A673 (cell line): ENCODE measurements at regions not wholly inside any gene's neighbourhood (a gene's known extent, or its start where the extent isn't known, plus 50 kb on each side); places are given as distances from the start of the nearest gene placed in this dataset.

Experiments
- BruUV-seq: library from RNA; stranded (reverse); fragments of 400-500 nt; replicated peaks from 2 replicates; lab custom pipeline; 2021; lab: Mats Ljungman, UMichigan
- CTCF ChIA-PET: fragments of 300-600 bp; sonication (Branson Sonifier 250); formaldehyde crosslinking; loops from one replicate; lab custom pipeline; 2022; ENCODE audit warnings: antibody characterized with exemption; lab: Charles Lee
- POLR2A ChIA-PET: fragments of 300-600 bp; sonication (Branson Sonifier 250); formaldehyde crosslinking; loops from one replicate; lab custom pipeline; 2022; ENCODE audit warnings: antibody characterized with exemption; ENCODE audit not compliant: low non-redundant PET; lab: Charles Lee
- DNase-seq: peaks from one replicate; pipeline ENCODE4 v3.0.0-alpha.2; 2015; ENCODE audit warnings: low spot score
- H3K27ac ChIP-seq: fragments of 200-600 bp; sonication (generic); 2 replicates; pipeline ENCODE4 v1.5.1; 2016; ENCODE audit warnings: mixed run types, low read depth, mild to moderate bottlenecking, mixed read lengths, antibody characterized with exemption, low read length; ENCODE audit not compliant: poor library complexity, severe bottlenecking
- H3K27me3 ChIP-seq: fragments of 200-600 bp; sonication (generic); replicated peaks from 2 replicates; pipeline ENCODE4 v1.6.1; 2017; ENCODE audit warnings: mixed run types, low read depth, mild to moderate bottlenecking, mixed read lengths, antibody characterized with exemption, low read length; ENCODE audit not compliant: insufficient read depth, poor library complexity
- H3K36me3 ChIP-seq: fragments of 200-600 bp; sonication (generic); 2 replicates; pipeline ENCODE4 v1.6.1; 2016; ENCODE audit warnings: mixed run types, mild to moderate bottlenecking, mixed read lengths, antibody characterized with exemption, low read length; ENCODE audit not compliant: insufficient read depth, poor library complexity, severe bottlenecking
- H3K4me1 ChIP-seq: fragments of 200-600 bp; sonication (generic); 2 replicates; pipeline ENCODE4 v1.6.1; 2017; ENCODE audit warnings: mixed run types, mild to moderate bottlenecking, mixed read lengths, antibody characterized with exemption, low read length; ENCODE audit not compliant: insufficient read depth, poor library complexity, severe bottlenecking
- H3K4me3 ChIP-seq: fragments of 200-600 bp; sonication (generic); 2 replicates; pipeline ENCODE4 v1.5.1; 2016; ENCODE audit warnings: low read depth, mixed run types, mild to moderate bottlenecking, mixed read lengths, low read length; ENCODE audit not compliant: poor library complexity, severe bottlenecking
- H3K9me3 ChIP-seq: fragments of 200-600 bp; sonication (generic); 2 replicates; pipeline ENCODE4 v1.6.1; 2016; ENCODE audit warnings: mixed run types, low read depth, mild to moderate bottlenecking, mixed read lengths, antibody characterized with exemption, low read length; ENCODE audit not compliant: poor library complexity, severe bottlenecking
- EZH2 ChIP-seq: fragments of 200-600 bp; sonication (generic); IDR thresholded peaks from 2 replicates; pipeline ENCODE4 v1.6.1; 2017; ENCODE audit warnings: borderline replicate concordance, low read depth, mild to moderate bottlenecking, mixed read lengths, antibody characterized with exemption, low read length; ENCODE audit not compliant: poor library complexity, severe bottlenecking
- intact Hi-C: fragments of 100-400 bp; cut with micrococcal nuclease; formaldehyde crosslinking; loops from one replicate; pipeline ENCODE4 v1.10.0; 2022; ENCODE audit not compliant: unreplicated experiment
- TF ChIP-seq, protein P1 (sequence below): fragments of 300-800, 200-600 bp; sonication (generic); conservative IDR thresholded peaks from 2 replicates; pipeline ENCODE4 v1.5.1; 2017; ENCODE audit warnings: low read depth, mild to moderate bottlenecking, antibody characterized with exemption, low read length, moderate library complexity, mixed read lengths

GRCh38 chr12:18946106-18946505 is 183.4 kb upstream of the PLEKHA5 start:
- BruUV-seq: no TSS peak
- H3K27ac ChIP-seq: no peak overlapping the region
- H3K4me3 ChIP-seq: no peak overlapping the region
- TF ChIP-seq, protein P1, sequence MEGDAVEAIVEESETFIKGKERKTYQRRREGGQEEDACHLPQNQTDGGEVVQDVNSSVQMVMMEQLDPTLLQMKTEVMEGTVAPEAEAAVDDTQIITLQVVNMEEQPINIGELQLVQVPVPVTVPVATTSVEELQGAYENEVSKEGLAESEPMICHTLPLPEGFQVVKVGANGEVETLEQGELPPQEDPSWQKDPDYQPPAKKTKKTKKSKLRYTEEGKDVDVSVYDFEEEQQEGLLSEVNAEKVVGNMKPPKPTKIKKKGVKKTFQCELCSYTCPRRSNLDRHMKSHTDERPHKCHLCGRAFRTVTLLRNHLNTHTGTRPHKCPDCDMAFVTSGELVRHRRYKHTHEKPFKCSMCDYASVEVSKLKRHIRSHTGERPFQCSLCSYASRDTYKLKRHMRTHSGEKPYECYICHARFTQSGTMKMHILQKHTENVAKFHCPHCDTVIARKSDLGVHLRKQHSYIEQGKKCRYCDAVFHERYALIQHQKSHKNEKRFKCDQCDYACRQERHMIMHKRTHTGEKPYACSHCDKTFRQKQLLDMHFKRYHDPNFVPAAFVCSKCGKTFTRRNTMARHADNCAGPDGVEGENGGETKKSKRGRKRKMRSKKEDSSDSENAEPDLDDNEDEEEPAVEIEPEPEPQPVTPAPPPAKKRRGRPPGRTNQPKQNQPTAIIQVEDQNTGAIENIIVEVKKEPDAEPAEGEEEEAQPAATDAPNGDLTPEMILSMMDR: no peak
- TF ChIP-seq EZH2: no peak
- intact Hi-C loops: no loop called here
- no peaks in the 10 kb centered on the region for H3K9me3 ChIP-seq
- ChIA-PET POLR2A (no interaction called here), CTCF (no interaction called here)
- no peaks in the 10 kb centered on the region for H3K36me3 ChIP-seq
- no peaks in the 10 kb centered on the region for H3K4me1 ChIP-seq
- no peak for DNase-seq
- H3K27me3 ChIP-seq: no peaks in the 10 kb centered on the region

- BruUV-seq: no TSS peak
- Histone ChIP-seq H3K4me1 (peaks cover 6% of the 10 kb centered on the region), H3K36me3 (no peaks in the 10 kb centered on the region), H3K9me3 (no peaks in the 10 kb centered on the region), H3K27ac (no peak overlapping the region), H3K4me3 (no peak overlapping the region), H3K27me3 (no peaks in the 10 kb centered on the region)
- ChIA-PET CTCF (no interaction called here), POLR2A (interaction anchor here (0.6 kb wide), 1 partner anchor 14 kb away, joined by 4 read pairs; no protein-coding TSS in a partner anchor)
- intact Hi-C loops: loop anchor here (10.0 kb wide), 1 partner anchor 64 kb away; no protein-coding TSS in a partner anchor
- no peak for TF ChIP-seq EZH2
- TF ChIP-seq, protein P1: no peak
- DNase-seq: no peak
Measured at GRCh38 chr12:18951218-18951617, 178.3 kb upstream of the PLEKHA5 start.

DNA sequence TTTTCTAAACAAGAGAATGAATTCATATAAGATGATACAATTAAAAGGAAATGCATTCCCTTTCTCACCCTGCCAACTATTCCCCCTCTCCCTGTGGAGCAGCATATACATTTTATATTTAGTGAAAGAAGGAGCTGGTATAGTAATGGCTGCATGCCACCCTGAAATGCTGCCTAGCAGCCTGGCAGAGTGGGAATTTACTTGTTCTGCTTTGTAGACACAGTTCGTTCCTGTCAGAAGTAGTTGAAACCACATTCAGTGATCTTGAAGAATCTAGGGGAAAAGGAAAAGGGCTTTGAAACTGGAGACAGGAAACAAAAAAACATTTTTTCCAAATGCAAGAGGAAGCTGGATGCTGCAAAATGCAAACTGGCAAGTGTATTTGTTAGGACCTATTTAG is 176.0 kb upstream of the PLEKHA5 start:
- no peak for DNase-seq
- ChIA-PET POLR2A (no interaction called here), CTCF (no interaction called here)
- Histone ChIP-seq H3K4me1 (peaks cover 6% of the 10 kb centered on the region), H3K36me3 (no peaks in the 10 kb centered on the region), H3K27ac (no peak overlapping the region), H3K9me3 (no peaks in the 10 kb centered on the region), H3K27me3 (no peaks in the 10 kb centered on the region), H3K4me3 (no peak overlapping the region)
- TF ChIP-seq, protein P1: no peak
- no peak for TF ChIP-seq EZH2
- intact Hi-C loops: loop anchor here (10.0 kb wide), 1 partner anchor 61 kb away; no protein-coding TSS in a partner anchor
- BruUV-seq: no TSS peak
